ENCODE measurements at regions not wholly inside any gene's neighbourhood (a gene's known extent, or its start where the extent isn't known, plus 50 kb on each side); places are given as distances from the start of the nearest gene placed in this dataset.

- no peak for TF ChIP-seq CTCF (optimal IDR thresholded peaks at IDR 0.05 in 1 of 3, IDR thresholded peaks at IDR 0.05 in 1 of 3, conservative IDR thresholded peaks at IDR 0.05 in 1 of 3; ENCODE audit: extremely low read depth in 1 of 3, insufficient read depth in 2 of 3, low read length in 3 of 3)
- TF ChIP-seq EZH2 (IDR thresholded peaks at IDR 0.05; ENCODE audit: low read length), result no peak
Measured at GRCh38 chr11:109490953-109491635, 69.1 kb downstream of the C11orf87 start.
